ENCODE measurements at regions not wholly inside any gene's neighbourhood (a gene's known extent, or its start where the extent isn't known, plus 50 kb on each side); places are given as distances from the start of the nearest gene placed in this dataset.

DNA sequence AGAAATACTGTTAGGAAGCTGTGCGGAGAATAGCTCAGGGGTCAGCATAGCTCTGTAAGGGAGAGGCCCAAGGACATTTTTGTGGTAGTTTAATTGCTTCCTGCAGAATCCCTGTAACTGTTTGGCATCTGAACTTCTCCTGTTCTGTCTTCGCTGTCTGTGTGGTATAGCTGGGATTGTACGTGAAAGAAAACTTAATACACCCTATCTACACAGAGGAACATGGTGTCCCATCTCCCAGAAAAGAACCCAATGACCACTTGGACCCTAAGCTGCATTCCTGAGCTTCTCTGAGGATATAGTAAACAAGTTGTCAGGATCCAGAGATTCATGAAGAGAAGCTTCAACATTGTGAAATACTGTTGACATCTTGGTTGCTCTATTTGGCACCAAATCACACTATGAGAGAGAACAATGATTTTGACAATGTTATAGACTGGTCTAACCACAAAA is 81.3 kb downstream of the CDC42EP3 start:
- no peak for FAIRE-seq

More for the DNA sequence above, 81.3 kb downstream of the CDC42EP3 start:
- Histone ChIP-seq H3K36me3 (ENCODE audit: control insufficient read depth in 3 of 3, insufficient read depth in 2 of 3, low read depth in 1 of 3, low read length in 3 of 3) (no peaks in the 10 kb centered on the region), H3K27ac (ENCODE audit: low read depth in 1 of 3, low read length in 2 of 3) (peak overlapping the region in 1 of 3 donors; percentile 5), H3K27me3 (ENCODE audit: control insufficient read depth in 3 of 3, insufficient read depth in 3 of 3, low read length in 3 of 3) (no peaks in the 10 kb centered on the region), H3K9me3 (ENCODE audit: control insufficient read depth in 2 of 2, insufficient read depth in 1 of 2, low read depth in 1 of 2, low read length in 1 of 2) (peaks cover 0 to 6% of the 10 kb centered on the region in 2 donors), H3K4me1 (ENCODE audit: control insufficient read depth in 3 of 3, insufficient read depth in 2 of 3, low read depth in 1 of 3, low read length in 2 of 3) (no peaks in the 10 kb centered on the region), H3K4me3 (ENCODE audit: low read depth in 1 of 3, low read length in 3 of 3) (no peak overlapping the region)
- 82 to 86% (median 83%) methylated on average over 3 of the region's 3 CpGs for WGBS, 3 donors
- DNase-seq: no peak
